ENCODE measurements at regions not wholly inside any gene's neighbourhood (a gene's known extent, or its start where the extent isn't known, plus 50 kb on each side); places are given as distances from the start of the nearest gene placed in this dataset.

GRCh38 chr6:90859612-90860011 lies 272.7 kb upstream of the MAP3K7 start:
- Histone ChIP-seq H3K4me3 (no peak overlapping the region), H3K79me2 (no peaks in the 10 kb centered on the region), H3K9me3 (ENCODE audit: low read depth) (no peaks in the 10 kb centered on the region), H3K9me2 (replicated peaks; ENCODE audit: insufficient read depth) (no peaks in the 10 kb centered on the region), H4K20me1 (ENCODE audit: insufficient read depth, poor library complexity, severe bottlenecking) (no peaks in the 10 kb centered on the region), H3K36me3 (replicated peaks; ENCODE audit: insufficient read depth, low read depth) (no peaks in the 10 kb centered on the region), H3K27me3 (peaks cover 12% of the 10 kb centered on the region), H3K27ac (no peak overlapping the region), H3K4me2 (no peak overlapping the region), H2AFZ (no peak overlapping the region), H3K4me1 (ENCODE audit: insufficient read depth) (no peaks in the 10 kb centered on the region)
- DNase-seq (ENCODE audit: low spot score) = no peak
- WGBS (ENCODE audit: low lambda C conversion rate, missing lambda C conversion rate) = 71% methylated on average over 6 of the region's 6 CpGs
- TF ChIP-seq EZH2phosphoT487 (IDR thresholded peaks at IDR 0.05; ENCODE audit: low read depth, severe bottlenecking, unreplicated experiment) (no peak), EZH2 (IDR thresholded peaks at IDR 0.05; ENCODE audit: borderline replicate concordance) (no peak), CTCF (IDR thresholded peaks at IDR 0.05; ENCODE audit: poor library complexity) (peak; percentile 26)

GRCh38 chr6:90859056-90859455 lies 272.2 kb upstream of the MAP3K7 start:
- Histone ChIP-seq H3K36me3 (replicated peaks; ENCODE audit: insufficient read depth, low read depth) (no peaks in the 10 kb centered on the region), H3K27me3 (peaks cover 12% of the 10 kb centered on the region), H2AFZ (no peak overlapping the region), H3K4me3 (no peak overlapping the region), H3K79me2 (no peaks in the 10 kb centered on the region), H3K4me2 (no peak overlapping the region), H3K4me1 (ENCODE audit: insufficient read depth) (no peaks in the 10 kb centered on the region), H3K27ac (no peak overlapping the region), H4K20me1 (ENCODE audit: insufficient read depth, poor library complexity, severe bottlenecking) (no peaks in the 10 kb centered on the region), H3K9me2 (replicated peaks; ENCODE audit: insufficient read depth) (no peaks in the 10 kb centered on the region), H3K9me3 (ENCODE audit: low read depth) (no peaks in the 10 kb centered on the region)
- TF ChIP-seq CTCF (IDR thresholded peaks at IDR 0.05; ENCODE audit: poor library complexity) = no peak
- TF ChIP-seq EZH2phosphoT487 (IDR thresholded peaks at IDR 0.05; ENCODE audit: low read depth, severe bottlenecking, unreplicated experiment) = no peak
- no peak for TF ChIP-seq EZH2 (IDR thresholded peaks at IDR 0.05; ENCODE audit: borderline replicate concordance)
- DNase-seq (ENCODE audit: low spot score) = no peak
- WGBS (ENCODE audit: low lambda C conversion rate, missing lambda C conversion rate) = 52% methylated on average over 7 of the region's 7 CpGs

- no peak for DNase-seq (ENCODE audit: low spot score)
- 38% methylated on average over 3 of the region's 3 CpGs for WGBS (ENCODE audit: low lambda C conversion rate, missing lambda C conversion rate)
- no peaks in the 10 kb centered on the region for H3K36me3 ChIP-seq (replicated peaks; ENCODE audit: insufficient read depth, low read depth)
- H3K4me2 ChIP-seq = peak overlapping the region; percentile 29
- no peaks in the 10 kb centered on the region for H3K79me2 ChIP-seq
- H3K27ac ChIP-seq = peak overlapping the region; percentile 49
- no peak overlapping the region for H3K4me3 ChIP-seq
- H2AFZ ChIP-seq = no peak overlapping the region
- no peaks in the 10 kb centered on the region for H4K20me1 ChIP-seq (ENCODE audit: insufficient read depth, poor library complexity, severe bottlenecking)
- no peaks in the 10 kb centered on the region for H3K27me3 ChIP-seq
- H3K9me3 ChIP-seq (ENCODE audit: low read depth) = no peaks in the 10 kb centered on the region
- no peak for TF ChIP-seq EZH2phosphoT487 (IDR thresholded peaks at IDR 0.05; ENCODE audit: low read depth, severe bottlenecking, unreplicated experiment)
- TF ChIP-seq CTCF (IDR thresholded peaks at IDR 0.05; ENCODE audit: poor library complexity) = no peak
- TF ChIP-seq EZH2 (IDR thresholded peaks at IDR 0.05; ENCODE audit: borderline replicate concordance) = no peak
- H3K4me1 ChIP-seq (ENCODE audit: insufficient read depth) = no peaks in the 10 kb centered on the region
- no peaks in the 10 kb centered on the region for H3K9me2 ChIP-seq (replicated peaks; ENCODE audit: insufficient read depth)
Measured at GRCh38 chr6:90849686-90850085, 262.8 kb upstream of the MAP3K7 start.

- no peaks in the 10 kb centered on the region for H3K79me2 ChIP-seq
- no peak overlapping the region for H3K4me2 ChIP-seq
- no peak for DNase-seq (ENCODE audit: low spot score)
- no peak overlapping the region for H3K27ac ChIP-seq
- no peaks in the 10 kb centered on the region for H3K9me3 ChIP-seq (ENCODE audit: low read depth)
- H3K9me2 ChIP-seq (replicated peaks; ENCODE audit: insufficient read depth) = no peaks in the 10 kb centered on the region
- no peak overlapping the region for H3K4me3 ChIP-seq
- H3K36me3 ChIP-seq (replicated peaks; ENCODE audit: insufficient read depth, low read depth) = no peaks in the 10 kb centered on the region
- H3K27me3 ChIP-seq = no peaks in the 10 kb centered on the region
- H2AFZ ChIP-seq = no peak overlapping the region
- TF ChIP-seq EZH2 (IDR thresholded peaks at IDR 0.05; ENCODE audit: borderline replicate concordance) (no peak), EZH2phosphoT487 (IDR thresholded peaks at IDR 0.05; ENCODE audit: low read depth, severe bottlenecking, unreplicated experiment) (no peak)
- H4K20me1 ChIP-seq (ENCODE audit: insufficient read depth, poor library complexity, severe bottlenecking) = no peaks in the 10 kb centered on the region
- H3K4me1 ChIP-seq (ENCODE audit: insufficient read depth) = no peaks in the 10 kb centered on the region
Measured at GRCh38 chr6:90846824-90847223, 260.0 kb upstream of the MAP3K7 start.

Data from hepatocyte (in vitro differentiated cells).